H9 (cell line): ENCODE measurements at regions not wholly inside any gene's neighbourhood (a gene's known extent, or its start where the extent isn't known, plus 50 kb on each side); places are given as distances from the start of the nearest gene placed in this dataset.

Experiments used
- DNase-seq: peaks from one replicate; pipeline ENCODE4 v3.0.0-alpha.2; 2017
- H2AFZ ChIP-seq: one replicate; pipeline ENCODE4 v1.6.1; 2013; ENCODE audit warnings: mild to moderate bottlenecking, low read length, control low read depth, moderate library complexity
- H2AK5ac ChIP-seq: 2 replicates; pipeline ENCODE4 v1.6.1; 2013; ENCODE audit warnings: low read length, control low read depth, mixed read lengths; ENCODE audit not compliant: insufficient read length
- H2BK120ac ChIP-seq: one replicate; pipeline ENCODE4 v1.6.1; 2013; ENCODE audit warnings: low read depth, mild to moderate bottlenecking, low read length, control low read depth, inconsistent platforms; ENCODE audit not compliant: poor library complexity, severe bottlenecking
- H2BK12ac ChIP-seq: 2 replicates; pipeline ENCODE4 v1.6.1; 2013; ENCODE audit warnings: low read length, control low read depth, mixed read lengths, low read depth; ENCODE audit not compliant: insufficient read length
- H2BK15ac ChIP-seq: 2 replicates; pipeline ENCODE4 v1.6.1; 2013; ENCODE audit warnings: low read depth, low read length, control low read depth
- H2BK20ac ChIP-seq: one replicate; pipeline ENCODE4 v1.6.1; 2013; ENCODE audit warnings: low read depth, mild to moderate bottlenecking, low read length, control low read depth, inconsistent platforms; ENCODE audit not compliant: poor library complexity, severe bottlenecking
- H2BK5ac ChIP-seq: 2 replicates; pipeline ENCODE4 v1.6.1; 2013; ENCODE audit warnings: low read length, control low read depth, mixed read lengths; ENCODE audit not compliant: insufficient read length
- H3K14ac ChIP-seq: 2 replicates; pipeline ENCODE4 v1.6.1; 2013; ENCODE audit warnings: low read length, control low read depth; ENCODE audit not compliant: insufficient read depth
- H3K18ac ChIP-seq: 2 replicates; pipeline ENCODE4 v1.6.1; 2013; ENCODE audit warnings: low read depth, mild to moderate bottlenecking, mixed read lengths, low read length, control low read depth; ENCODE audit not compliant: insufficient read length
- H3K23ac ChIP-seq: 2 replicates; pipeline ENCODE4 v1.6.1; 2013; ENCODE audit warnings: low read length, control low read depth, mixed read lengths, low read depth; ENCODE audit not compliant: insufficient read length
- H3K23me2 ChIP-seq: 2 replicates; pipeline ENCODE4 v1.6.1; 2013; ENCODE audit warnings: low read depth, mild to moderate bottlenecking, mixed read lengths, low read length, control low read depth; ENCODE audit not compliant: insufficient read length, poor library complexity, severe bottlenecking
- H3K27ac ChIP-seq: 2 replicates; pipeline ENCODE4 v1.5.1; 2013; ENCODE audit warnings: low read length, control low read depth, mixed read lengths, low read depth; ENCODE audit not compliant: insufficient read length
- H3K27me3 ChIP-seq: 2 replicates; pipeline ENCODE4 v1.6.1; 2013; ENCODE audit warnings: low read length, control low read depth, inconsistent platforms; ENCODE audit not compliant: insufficient read depth
- H3K4ac ChIP-seq: 2 replicates; pipeline ENCODE4 v1.6.1; 2013; ENCODE audit warnings: low read depth, mild to moderate bottlenecking, control low read depth, inconsistent platforms, low read length, moderate library complexity
- H3K4me1 ChIP-seq: 2 replicates; pipeline ENCODE4 v1.6.1; 2013; ENCODE audit warnings: low read length, control low read depth, inconsistent platforms; ENCODE audit not compliant: insufficient read depth
- H3K4me2 ChIP-seq: 2 replicates; pipeline ENCODE4 v1.6.1; 2013; ENCODE audit warnings: low read length, control low read depth, mixed read lengths; ENCODE audit not compliant: insufficient read length, insufficient read depth
- H3K56ac ChIP-seq: 2 replicates; pipeline ENCODE4 v1.6.1; 2013; ENCODE audit warnings: low read depth, mild to moderate bottlenecking, mixed read lengths, low read length, control low read depth; ENCODE audit not compliant: insufficient read length
- H3K79me1 ChIP-seq: 2 replicates; pipeline ENCODE4 v1.6.1; 2013; ENCODE audit warnings: low read depth, mild to moderate bottlenecking, moderate library complexity, low read length, control low read depth, inconsistent platforms; ENCODE audit not compliant: insufficient read depth, poor library complexity, severe bottlenecking
- H3K79me2 ChIP-seq: 2 replicates; pipeline ENCODE4 v1.6.1; 2013; ENCODE audit warnings: low read length, control low read depth, inconsistent platforms; ENCODE audit not compliant: insufficient read depth
- H3K9ac ChIP-seq: 2 replicates; pipeline ENCODE4 v1.6.1; 2013; ENCODE audit warnings: low read length, control low read depth, mixed read lengths; ENCODE audit not compliant: insufficient read length; ENCODE audit errors: extremely low read depth
- H3K9me3 ChIP-seq: one replicate; pipeline ENCODE4 v1.6.1; 2013; ENCODE audit warnings: low read depth, low read length, inconsistent platforms; ENCODE audit not compliant: control insufficient read depth
- H3T11ph ChIP-seq: one replicate; pipeline ENCODE4 v1.6.1; 2013; ENCODE audit warnings: mild to moderate bottlenecking, low read length, control low read depth, inconsistent platforms
- H4K20me1 ChIP-seq: one replicate; pipeline ENCODE4 v1.6.1; 2013; ENCODE audit not compliant: control insufficient read depth, insufficient read length, insufficient read depth
- H4K5ac ChIP-seq: 2 replicates; pipeline ENCODE4 v1.6.1; 2013; ENCODE audit warnings: low read depth, mild to moderate bottlenecking, mixed read lengths, low read length, control low read depth; ENCODE audit not compliant: insufficient read length
- H4K8ac ChIP-seq: replicated peaks from 2 replicates; pipeline ENCODE4 v1.6.1; 2013; ENCODE audit warnings: low read length, control low read depth, mixed read lengths, low read depth; ENCODE audit not compliant: insufficient read length
- H4K91ac ChIP-seq: 2 replicates; pipeline ENCODE4 v1.6.1; 2013; ENCODE audit warnings: low read depth, mild to moderate bottlenecking, moderate library complexity, mixed read lengths, low read length, control low read depth; ENCODE audit not compliant: insufficient read length
- H3K27ac Mint-ChIP-seq, 3 experiments: 2 replicates in 2 of 3; 3 replicates in 1 of 3; pipeline ENCODE4 v1.8.0; 2020 to 2021; ENCODE audit warnings: mixed read lengths in 3 of 3, mild to moderate bottlenecking in 1 of 3, moderate library complexity in 1 of 3
- H3K27me3 Mint-ChIP-seq: 2 replicates; pipeline ENCODE4 v1.8.0; 2021; ENCODE audit warnings: low read depth, mild to moderate bottlenecking, moderate library complexity, mixed read lengths
- H3K36me3 Mint-ChIP-seq, 3 experiments: 2 replicates in 2 of 3; 3 replicates in 1 of 3; pipeline ENCODE4 v1.8.0; 2020 to 2021; ENCODE audit warnings: low read depth in 3 of 3, mixed read lengths in 3 of 3; ENCODE audit not compliant: insufficient read depth in 1 of 3
- H3K4me1 Mint-ChIP-seq, 2 experiments: 2 replicates each; pipeline ENCODE4 v1.8.0; 2020; ENCODE audit warnings: mixed read lengths in 2 of 2
- H3K4me3 Mint-ChIP-seq, 2 experiments: 2 replicates in 1 of 2; 3 replicates in 1 of 2; pipeline ENCODE4 v1.8.0; 2020 to 2021; ENCODE audit warnings: mild to moderate bottlenecking in 2 of 2, mixed read lengths in 2 of 2, moderate library complexity in 1 of 2
- H3K9me3 Mint-ChIP-seq, 2 experiments: 2 replicates in 1 of 2; 3 replicates in 1 of 2; pipeline ENCODE4 v1.8.0; 2020; ENCODE audit warnings: mild to moderate bottlenecking in 2 of 2, mixed read lengths in 2 of 2, moderate library complexity in 1 of 2
- CTCF ChIP-seq: fragments of 200-600 bp; sonication (generic); conservative IDR thresholded peaks from 3 replicates; pipeline ENCODE4 v1.8.0; 2021; ENCODE audit warnings: antibody characterized with exemption, mild to moderate bottlenecking
- WGBS: extraction: QIAGEN DNeasy Blood & Tissue Kit; methylation state at CpG from one replicate; pipeline ENCODE4 v1.1.7; 2013; ENCODE audit warnings: missing lambda C conversion rate, low lambda C conversion rate, mixed read lengths; ENCODE audit not compliant: insufficient read length; ENCODE audit errors: extremely low coverage; 5-methylcytosine and 5-hydroxymethylcytosine counted together

DNA sequence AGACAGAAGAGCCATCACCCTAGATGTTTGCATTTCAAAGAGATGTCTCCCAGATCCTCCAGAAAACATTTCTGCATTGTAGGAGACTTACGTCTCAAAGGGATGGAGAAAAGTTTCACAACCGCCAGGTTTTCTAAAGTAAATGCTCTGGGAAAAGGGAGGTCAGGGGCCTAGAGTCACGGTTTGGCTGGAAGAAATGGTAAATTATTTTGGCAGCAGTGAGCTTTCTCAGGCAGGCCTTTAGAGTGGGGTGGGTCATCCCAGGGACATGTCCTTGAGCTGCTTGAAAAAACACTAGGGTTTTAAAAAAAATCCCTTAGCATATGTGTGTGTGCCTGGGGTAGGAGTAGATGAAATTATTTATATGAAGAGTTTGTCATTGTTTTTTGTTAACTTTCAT, 728.8 kb downstream of the TYW1 start:
- H3K4me2 ChIP-seq, result no peak overlapping the region
- TF ChIP-seq CTCF, result no peak
- peak overlapping the region; percentile 20 to 61 (median 46); a peak in 3 of 7 replicates for H3K27ac Mint-ChIP-seq

More for the DNA sequence above, 728.8 kb downstream of the TYW1 start:
- Mint-ChIP-seq H3K4me3 (no peak overlapping the region), H3K36me3 (no peaks in the 10 kb centered on the region), H3K27me3 (peaks cover 4% of the 10 kb centered on the region; the same call in 1 of the 2 replicates), H3K9me3 (peaks cover 0 to 2% of the 10 kb centered on the region in 2 experiments; a peak in 2 of 5 replicates), H3K4me1 (peaks cover 47 to 61% of the 10 kb centered on the region in 2 experiments)
- H3K18ac ChIP-seq, result no peak overlapping the region
- H3K9ac ChIP-seq, result no peak overlapping the region
- no peak overlapping the region for H4K8ac ChIP-seq
- H4K91ac ChIP-seq, result no peak overlapping the region
- no peaks in the 10 kb centered on the region for H4K20me1 ChIP-seq
- H3T11ph ChIP-seq, result no peak overlapping the region
- H3K4ac ChIP-seq, result no peak overlapping the region
- no peaks in the 10 kb centered on the region for H3K79me1 ChIP-seq
- no peak overlapping the region for H2BK12ac ChIP-seq
- no peak overlapping the region for H2BK120ac ChIP-seq
- no peak overlapping the region for H4K5ac ChIP-seq
- DNase-seq, result no peak
- H3K56ac ChIP-seq, result no peak overlapping the region
- H2BK15ac ChIP-seq, result no peak overlapping the region
- H2AK5ac ChIP-seq, result no peak overlapping the region
- H3K27me3 ChIP-seq, result no peaks in the 10 kb centered on the region
- H3K9me3 ChIP-seq, result no peaks in the 10 kb centered on the region
- H2AFZ ChIP-seq, result no peak overlapping the region
- H2BK20ac ChIP-seq, result no peak overlapping the region
- H3K27ac ChIP-seq, result no peak overlapping the region
- peaks cover 3% of the 10 kb centered on the region; the same call in 1 of the 2 replicates for H3K4me1 ChIP-seq
- no peak overlapping the region for H3K14ac ChIP-seq
- H3K79me2 ChIP-seq, result no peaks in the 10 kb centered on the region
- no CpG with 5 or more reads among the region's 3 CpGs for WGBS
- H3K23me2 ChIP-seq, result no peaks in the 10 kb centered on the region
- no peak overlapping the region for H3K23ac ChIP-seq
- no peak overlapping the region for H2BK5ac ChIP-seq
